Neural progenitor cell (in vitro differentiated cells): ENCODE measurements at regions not wholly inside any gene's neighbourhood (a gene's known extent, or its start where the extent isn't known, plus 50 kb on each side); places are given as distances from the start of the nearest gene placed in this dataset.
"Not testable (repeated sequence)": the region's sequence is repeated elsewhere in the genome, so short reads cannot be mapped to it uniquely, and the experiment has no call there.

Experiments
- CTCF ChIP-seq: fragments of 200-600 bp; sonication (generic); IDR thresholded peaks from 2 replicates; pipeline ENCODE4 v1.5.1; 2017; ENCODE audit warnings: antibody characterized with exemption, mild to moderate bottlenecking
- EZH2 ChIP-seq: fragments of 200-600 bp; sonication (generic); IDR thresholded peaks from 2 replicates; pipeline ENCODE4 v1.6.1; 2017; ENCODE audit warnings: antibody characterized with exemption, mild to moderate bottlenecking, moderate library complexity
- EZH2phosphoT487 ChIP-seq: fragments of 200-600 bp; sonication (generic); IDR thresholded peaks from 2 replicates; pipeline ENCODE4 v1.6.1; 2017; ENCODE audit warnings: antibody characterized with exemption

- not testable (repeated sequence) for TF ChIP-seq CTCF, EZH2, EZH2phosphoT487
These were observed 396.8 kb upstream of the LCORL start for GRCh38 chr4:18418195-18418898.
